ENCODE measurements at regions not wholly inside any gene's neighbourhood (a gene's known extent, or its start where the extent isn't known, plus 50 kb on each side); places are given as distances from the start of the nearest gene placed in this dataset.

DNA sequence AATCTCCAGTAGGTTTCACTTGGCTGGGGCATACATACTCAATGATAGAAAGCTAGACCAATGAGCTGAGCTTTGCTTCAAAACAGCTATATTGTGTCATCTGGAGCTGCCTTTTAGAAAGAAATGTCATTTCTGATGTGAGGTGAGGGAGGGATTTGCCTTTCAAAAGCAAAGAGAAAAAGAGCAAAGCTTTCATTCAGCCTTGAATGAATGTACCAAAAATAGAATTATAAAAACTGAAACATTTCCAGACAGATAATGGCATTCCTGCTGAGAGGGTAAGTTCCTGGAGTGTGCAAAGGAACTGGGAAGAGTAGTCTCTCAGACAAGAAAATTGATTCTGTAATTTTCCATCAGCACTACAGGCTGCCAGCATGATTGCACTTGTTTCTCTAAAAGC lies 710.0 kb downstream of the LRFN5 start:
- TF ChIP-seq, protein P1, sequence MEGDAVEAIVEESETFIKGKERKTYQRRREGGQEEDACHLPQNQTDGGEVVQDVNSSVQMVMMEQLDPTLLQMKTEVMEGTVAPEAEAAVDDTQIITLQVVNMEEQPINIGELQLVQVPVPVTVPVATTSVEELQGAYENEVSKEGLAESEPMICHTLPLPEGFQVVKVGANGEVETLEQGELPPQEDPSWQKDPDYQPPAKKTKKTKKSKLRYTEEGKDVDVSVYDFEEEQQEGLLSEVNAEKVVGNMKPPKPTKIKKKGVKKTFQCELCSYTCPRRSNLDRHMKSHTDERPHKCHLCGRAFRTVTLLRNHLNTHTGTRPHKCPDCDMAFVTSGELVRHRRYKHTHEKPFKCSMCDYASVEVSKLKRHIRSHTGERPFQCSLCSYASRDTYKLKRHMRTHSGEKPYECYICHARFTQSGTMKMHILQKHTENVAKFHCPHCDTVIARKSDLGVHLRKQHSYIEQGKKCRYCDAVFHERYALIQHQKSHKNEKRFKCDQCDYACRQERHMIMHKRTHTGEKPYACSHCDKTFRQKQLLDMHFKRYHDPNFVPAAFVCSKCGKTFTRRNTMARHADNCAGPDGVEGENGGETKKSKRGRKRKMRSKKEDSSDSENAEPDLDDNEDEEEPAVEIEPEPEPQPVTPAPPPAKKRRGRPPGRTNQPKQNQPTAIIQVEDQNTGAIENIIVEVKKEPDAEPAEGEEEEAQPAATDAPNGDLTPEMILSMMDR (IDR thresholded peaks at IDR 0.05): no peak
- no peak for TF ChIP-seq EP300 (IDR thresholded peaks at IDR 0.05)
